HG03139 (cell line): ENCODE measurements at regions not wholly inside any gene's neighbourhood (a gene's known extent, or its start where the extent isn't known, plus 50 kb on each side); places are given as distances from the start of the nearest gene placed in this dataset.
"Not testable (repeated sequence)": the region's sequence is repeated elsewhere in the genome, so short reads cannot be mapped to it uniquely, and the experiment has no call there.

Source experiments
- ATAC-seq: cut with Tn5 transposase; IDR thresholded peaks from one replicate; pipeline ENCODE4 v1.9.1; 2021; ENCODE audit not compliant: unreplicated experiment

DNA sequence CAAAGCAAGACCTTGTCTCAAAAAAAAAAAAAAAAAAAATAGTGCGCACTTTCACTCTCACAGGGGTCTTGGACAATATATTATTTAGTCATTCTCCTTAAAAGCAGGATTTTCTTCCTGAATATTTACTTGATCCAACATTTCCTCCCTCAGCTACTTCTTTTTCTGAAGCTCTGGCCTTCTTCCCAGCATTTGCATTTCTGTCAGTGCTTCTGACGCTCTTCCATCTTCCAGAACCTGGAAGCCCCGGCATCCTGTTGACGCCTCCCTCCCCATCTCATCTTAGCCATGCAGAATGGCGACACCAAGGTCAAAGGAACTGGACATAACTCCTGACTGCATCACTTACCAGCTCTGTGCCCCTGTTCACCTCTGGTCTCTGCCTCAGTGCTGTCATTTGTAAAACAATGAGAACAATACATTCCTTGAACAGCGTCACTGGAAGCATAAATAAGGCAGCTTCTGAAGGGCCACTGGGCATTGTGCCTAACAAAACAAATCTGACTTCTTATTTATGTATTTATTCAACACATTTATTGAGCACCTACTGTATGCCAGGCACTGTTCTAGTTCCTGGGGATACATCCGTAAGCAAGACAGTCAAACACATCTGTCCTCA, 90.9 kb upstream of the MDM1 start:
- ATAC-seq: no peak

DNA sequence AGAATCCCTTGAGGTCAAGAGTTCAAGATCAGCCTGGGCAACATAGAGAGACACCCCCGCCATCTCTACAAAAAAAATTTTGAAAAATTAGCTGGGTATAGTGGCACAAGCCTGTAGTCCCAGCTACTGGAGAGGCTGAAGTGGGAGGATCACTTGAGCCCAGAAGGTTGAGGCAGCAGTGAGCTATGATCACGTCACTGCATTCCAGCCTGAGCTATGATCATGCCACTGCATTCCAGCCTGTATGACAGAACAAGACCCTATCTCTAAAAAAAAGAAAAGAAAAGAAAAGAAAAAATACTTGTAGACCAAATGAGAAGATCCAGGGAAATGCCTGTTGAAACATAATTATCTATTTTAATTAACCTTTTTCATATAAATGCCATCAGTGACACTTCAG, 93.8 kb upstream of the MDM1 start:
- no peak for ATAC-seq

DNA sequence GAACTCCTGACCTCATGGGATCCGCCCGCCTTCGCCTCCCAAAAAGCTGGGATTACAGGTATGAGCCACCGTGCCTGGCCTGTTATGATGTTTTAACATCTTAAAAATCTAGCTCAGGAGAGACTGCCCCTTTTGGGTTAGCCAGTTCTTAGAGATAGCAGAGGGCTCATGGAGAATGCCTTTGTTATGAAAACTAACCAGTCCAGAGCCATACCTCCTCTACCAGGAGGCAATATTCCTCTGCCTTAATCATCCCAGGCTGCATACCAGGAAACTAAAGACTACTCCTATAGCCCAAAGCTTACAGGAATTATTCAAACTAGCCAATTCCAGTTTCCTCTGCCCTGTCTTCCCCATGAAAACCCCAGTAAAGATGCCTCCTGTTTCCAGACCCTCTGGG, 96.0 kb upstream of the MDM1 start:
- ATAC-seq: no peak

DNA sequence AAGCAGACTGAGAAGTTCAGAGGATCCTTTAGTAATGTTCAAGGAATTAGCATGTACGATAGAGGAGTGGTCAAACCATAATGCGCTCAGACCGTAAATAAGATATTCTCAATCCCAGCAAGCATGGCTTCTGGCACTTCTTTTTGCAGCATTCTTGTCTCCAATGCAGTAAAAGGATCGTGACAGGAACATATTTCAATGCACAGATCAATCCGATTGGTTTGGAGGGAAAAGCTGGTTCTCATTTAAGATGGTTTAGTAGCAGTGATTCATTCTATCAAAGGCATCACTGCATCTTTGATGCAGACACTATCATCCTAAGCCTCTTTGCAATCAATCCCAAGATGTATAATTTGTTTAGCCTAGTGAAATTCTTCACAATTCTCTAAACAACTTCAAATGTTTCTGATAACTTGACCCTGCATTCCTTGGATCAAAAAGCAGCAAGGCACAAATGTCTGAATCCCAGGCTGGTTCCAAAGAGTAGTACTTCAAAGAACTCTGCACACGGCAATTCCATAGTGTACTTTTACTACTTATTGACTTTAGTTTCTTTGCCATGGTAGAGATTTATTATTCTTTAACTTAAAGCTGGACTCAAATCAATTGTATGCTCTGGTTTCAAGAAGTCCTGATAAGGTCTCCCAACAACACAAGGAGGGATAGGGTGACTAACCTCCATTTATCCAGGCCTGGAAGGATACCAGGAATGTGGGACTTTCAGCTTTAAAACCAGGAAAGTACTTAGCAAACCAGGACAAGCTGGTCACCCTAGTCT, 96.8 kb upstream of the MDM1 start:
- ATAC-seq: no peak

DNA sequence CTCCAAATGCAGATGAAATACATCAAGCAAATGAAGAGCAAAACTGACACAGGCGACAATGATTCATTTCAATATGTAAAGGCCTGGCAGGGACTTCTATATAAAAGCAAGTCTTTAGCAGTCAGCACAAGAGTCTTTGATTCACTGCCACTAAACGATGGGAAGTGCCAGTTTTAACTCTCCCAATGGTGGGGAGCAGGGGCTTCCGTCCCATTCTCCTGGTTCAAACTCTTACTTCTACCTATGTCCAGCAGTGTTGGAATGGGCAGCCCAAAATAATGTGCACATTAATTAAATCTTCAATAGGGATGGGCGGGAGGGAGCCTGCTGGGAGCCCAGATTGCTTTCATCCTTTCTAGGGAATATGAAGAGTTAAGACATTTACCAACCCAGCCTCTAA, 97.5 kb upstream of the MDM1 start:
- ATAC-seq: no peak

DNA sequence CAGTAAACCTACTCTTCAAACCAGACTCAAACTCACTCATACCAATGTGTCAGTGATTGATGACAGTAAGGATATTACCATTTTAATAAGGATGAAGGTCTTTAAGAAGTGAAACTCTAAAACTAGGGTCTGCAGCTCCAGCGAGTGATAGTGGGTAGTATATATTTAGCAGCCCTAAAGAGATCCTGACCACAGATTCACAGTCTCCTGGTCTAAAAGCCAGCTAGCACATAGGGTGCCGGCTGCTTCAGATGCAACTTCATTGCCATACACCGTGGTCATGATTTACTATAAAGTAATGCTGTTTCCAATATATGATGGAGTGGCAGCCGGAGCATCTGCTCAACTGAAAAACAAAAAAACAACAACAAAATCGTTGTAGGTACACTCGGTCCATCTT, 99.6 kb upstream of the MDM1 start:
- ATAC-seq: no peak

DNA sequence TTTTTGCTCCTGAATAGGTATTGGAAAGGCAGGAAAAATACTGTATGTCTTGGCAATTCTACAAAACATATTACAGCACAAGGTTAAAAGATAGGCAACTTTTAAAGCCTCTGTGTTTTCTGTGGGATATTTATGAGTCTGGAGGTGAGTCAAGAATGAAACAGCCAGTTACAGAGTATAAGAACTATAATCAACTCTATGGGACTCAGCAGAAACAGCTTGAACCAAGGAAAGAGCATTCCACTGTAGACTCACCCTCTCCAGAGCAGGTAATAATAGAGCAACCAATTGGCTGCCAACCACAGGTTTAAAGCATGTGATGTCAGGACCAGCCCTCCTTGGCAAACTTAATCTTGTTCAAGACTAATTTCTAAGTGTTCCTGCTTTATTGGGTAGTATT, 100.5 kb upstream of the MDM1 start:
- ATAC-seq: no peak

DNA sequence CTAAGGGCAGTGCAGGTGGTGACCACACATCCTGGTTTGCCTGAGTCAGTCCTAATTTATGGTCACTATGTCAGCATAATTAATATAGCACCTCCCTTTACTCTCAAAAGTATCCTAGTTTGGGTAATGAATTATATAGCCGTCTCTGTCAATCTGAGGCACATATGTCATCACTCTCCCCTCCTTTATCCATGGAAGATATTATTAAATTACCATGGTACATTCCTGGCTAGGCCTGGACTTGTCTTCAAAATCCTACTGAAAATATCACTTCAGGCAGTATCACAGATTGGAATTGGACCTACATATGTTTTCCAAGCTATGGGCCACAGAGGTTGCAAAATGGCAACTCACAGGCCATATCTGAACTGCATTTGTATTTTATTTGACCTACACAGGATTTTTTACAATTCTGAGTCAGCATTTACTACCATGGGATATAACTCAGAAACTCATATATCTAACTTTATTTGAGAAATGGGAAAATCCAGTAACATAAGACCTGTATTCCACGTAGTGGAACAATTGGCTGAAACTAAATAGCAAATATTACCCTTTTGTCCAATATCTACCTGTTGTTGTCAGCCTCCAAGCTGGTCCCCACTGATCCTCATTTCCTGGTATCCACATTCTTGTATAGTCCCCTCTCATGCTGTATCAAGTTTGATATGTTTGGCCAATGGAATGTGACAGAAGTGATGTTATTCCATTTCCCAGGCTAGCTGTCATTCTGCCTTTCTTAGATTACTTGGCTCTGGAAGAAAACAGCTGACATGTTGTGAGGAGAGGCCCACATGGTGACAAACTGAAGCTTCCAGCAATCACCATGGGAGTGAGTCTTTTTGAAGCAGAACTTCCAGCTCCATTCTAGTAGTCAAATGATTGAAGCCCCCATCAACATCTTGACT, 102.5 kb upstream of the MDM1 start:
- no peak for ATAC-seq

DNA sequence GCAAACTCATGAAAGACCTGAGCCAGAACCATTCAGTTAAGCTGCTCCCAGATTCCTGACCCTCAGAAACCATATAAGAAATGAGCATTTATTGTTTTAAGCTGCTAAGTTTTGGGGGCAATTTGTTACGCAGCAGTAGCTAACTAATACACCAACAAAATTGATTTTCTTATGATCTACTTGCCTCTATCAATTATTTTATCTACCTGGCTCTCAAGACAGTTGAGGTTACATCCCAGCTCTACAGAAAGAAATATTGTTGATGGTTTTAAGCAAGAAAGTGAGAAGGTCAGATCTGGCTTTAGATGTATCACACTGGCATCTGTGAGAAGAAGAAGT, 103.1 kb upstream of the MDM1 start:
- ATAC-seq: no peak

DNA sequence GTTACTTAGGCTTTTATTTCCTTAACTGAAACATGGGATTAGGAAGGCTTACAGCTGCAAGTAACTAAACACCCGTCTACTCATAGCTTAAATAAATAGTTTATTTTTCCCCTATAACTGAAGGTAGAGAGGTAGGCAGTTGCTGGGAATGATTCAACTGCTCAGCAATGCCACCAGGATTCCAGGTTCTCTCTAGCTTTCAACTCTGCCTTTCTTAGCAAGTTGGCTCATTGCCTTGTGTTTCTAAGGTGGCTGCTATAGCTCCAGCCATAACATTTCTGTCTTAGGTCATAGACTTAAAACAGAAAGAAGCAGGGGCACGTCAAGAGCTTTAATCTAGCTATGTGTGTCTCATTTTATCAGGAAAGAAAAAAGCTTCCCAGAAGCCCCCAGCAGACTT, 103.7 kb upstream of the MDM1 start:
- ATAC-seq: no peak

DNA sequence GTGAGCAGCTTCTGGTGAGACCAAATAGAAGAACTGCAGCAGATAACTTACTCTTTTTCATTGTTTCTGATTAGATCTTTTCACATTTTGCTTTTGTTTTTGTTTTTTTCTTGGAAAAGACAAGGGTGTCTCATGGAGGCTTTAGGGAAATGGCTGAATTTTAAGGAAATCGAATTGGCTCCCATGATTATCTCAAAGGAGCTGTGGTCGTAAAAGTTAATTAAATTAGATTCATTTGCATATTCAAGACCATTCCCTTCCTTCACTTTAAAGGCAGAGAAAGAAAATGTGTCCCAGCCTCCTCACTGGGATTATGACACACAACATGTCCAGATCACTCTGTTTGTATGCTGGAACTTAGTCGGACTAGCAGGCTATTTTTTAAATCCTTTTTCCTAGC, 106.4 kb upstream of the MDM1 start:
- no peak for ATAC-seq

DNA sequence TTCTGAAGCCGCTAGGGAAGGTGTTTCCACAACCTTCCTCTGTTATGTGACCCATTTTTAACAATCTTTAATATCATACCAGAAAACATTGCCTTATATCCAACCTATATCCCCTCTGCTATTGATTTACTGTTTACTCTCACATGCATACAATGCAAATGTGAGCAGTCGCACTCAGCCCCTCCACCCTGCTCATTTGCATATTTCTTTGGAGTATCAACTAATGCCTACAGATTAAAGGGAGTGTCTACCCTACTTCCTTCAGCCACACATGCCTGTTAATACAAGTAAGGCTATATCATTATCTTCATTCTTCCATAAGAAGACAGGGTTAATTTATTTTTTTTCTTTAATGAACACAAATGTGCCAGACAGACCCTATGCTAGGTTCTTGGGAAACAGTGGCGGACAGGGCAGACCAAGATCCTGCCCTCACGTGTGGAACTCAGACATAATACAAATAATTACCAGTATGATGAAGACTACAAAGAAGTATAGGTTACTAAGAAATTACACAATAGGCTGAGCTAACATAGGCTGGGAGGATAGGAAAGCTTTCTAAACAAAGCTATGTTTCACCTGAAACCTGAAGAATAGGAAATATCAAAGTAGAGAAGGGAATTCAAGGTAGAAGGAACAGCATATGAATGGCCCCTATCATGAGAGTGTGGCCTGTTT, 107.3 kb upstream of the MDM1 start:
- no peak for ATAC-seq

DNA sequence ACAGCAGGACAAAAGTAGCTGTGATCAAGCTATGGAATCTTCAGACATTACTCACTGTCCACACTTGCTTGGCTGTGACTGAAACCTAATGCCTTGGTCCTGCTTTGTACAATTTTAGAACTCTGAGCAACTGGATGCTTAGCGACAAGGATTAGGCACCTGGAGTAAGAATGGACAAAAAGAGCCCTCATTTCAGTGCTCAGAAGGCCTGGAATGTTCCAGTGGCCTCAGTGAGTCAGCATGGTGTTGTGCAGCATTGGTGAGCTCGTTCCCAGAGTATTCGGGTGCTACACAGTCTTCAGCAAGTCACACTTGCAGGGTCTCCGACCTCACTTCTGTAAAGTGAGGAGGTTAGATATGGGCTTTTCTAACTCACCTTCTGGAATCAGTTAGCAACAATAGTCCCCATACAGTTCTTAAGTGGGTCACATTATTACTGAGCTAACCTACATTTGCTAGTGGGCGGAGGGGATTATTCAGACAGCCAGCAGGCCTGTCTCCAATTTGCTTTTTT, 108.0 kb upstream of the MDM1 start:
- no peak for ATAC-seq

DNA sequence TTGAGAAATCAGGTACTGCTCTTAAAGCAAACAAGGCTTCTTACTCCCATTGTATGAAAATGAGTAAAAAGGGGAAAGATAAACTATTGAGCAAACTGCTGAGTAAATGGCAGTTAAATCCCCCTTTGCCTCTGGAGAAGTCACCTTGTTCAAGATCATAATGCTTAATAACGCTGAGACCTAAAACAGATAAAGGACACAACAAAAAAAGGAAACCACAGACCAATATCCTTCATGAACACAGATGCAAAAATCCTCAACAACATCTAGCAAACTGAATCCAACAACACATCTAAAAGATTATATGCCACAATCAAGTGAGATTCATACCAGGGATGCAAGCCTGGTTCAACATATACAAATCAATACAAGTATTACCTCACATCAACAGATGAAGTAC, 109.0 kb upstream of the MDM1 start:
- ATAC-seq: no peak

DNA sequence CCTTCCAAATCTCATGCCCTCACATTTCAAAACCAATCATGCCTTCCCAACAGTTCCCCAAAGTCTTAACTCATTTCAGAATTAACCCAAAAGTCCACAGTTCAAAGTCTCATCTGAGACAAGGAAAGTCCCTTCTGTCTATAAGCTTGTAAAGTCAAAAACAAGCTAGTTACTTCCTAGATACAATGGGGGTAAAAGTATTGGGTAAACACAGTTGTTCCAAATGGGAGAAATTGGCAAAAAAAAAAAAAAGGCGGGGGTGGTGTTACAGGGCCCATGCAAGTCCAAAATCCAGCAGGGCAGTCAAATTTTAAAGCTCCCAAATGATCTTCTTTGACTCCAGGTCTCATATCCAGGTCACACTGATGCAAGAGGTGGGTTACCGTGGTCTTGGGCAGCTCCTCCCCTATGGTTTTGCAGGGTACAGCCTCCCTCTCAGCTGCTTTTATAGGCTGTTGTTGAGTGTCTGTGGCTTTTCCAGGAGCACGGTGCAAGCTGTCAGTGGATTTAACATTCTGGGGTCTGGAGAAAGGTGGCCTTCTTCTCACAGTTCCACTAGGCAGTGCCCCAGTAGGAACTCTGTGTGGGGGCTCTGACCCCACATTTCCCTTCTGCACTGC, 110.3 kb upstream of the MDM1 start:
- not testable (repeated sequence) for ATAC-seq

DNA sequence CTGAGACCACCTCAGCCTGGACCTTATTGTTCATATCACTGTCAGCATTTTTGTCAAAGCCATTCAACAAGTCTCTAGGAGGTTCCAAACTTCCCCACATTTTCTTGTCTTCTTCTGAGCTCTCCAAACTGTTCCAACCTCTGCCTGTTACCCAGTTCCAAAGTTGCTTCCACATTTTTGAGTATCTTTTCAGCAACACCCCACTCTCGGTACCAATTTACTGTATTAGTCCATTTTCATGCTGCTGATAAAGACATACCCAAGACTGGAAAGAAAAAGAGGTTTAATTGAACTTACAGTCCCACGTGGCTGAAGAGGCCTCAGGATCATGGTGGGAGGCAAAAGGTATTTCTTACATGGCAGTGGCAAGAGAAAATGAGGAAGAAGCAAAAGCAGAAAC, 111.5 kb upstream of the MDM1 start:
- not testable (repeated sequence) for ATAC-seq

DNA sequence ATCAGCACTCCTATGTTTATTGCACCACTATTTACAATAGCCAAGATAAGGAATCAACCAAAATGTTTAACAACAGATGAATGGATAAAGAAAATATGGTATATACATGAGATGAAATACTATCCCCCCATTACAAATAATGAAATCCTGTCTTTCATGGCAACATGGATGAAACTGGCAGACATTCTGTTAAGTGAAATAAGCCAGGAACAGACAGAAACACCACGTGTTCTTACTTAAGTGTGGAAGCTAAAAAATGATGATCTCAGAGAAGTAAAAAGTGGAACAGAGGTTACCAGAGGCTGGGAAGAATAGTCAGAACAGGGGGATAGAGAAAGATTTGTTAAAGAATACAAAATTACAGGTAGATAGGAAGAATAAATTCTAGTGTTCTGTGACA, 113.7 kb upstream of the MDM1 start:
- ATAC-seq: no peak

DNA sequence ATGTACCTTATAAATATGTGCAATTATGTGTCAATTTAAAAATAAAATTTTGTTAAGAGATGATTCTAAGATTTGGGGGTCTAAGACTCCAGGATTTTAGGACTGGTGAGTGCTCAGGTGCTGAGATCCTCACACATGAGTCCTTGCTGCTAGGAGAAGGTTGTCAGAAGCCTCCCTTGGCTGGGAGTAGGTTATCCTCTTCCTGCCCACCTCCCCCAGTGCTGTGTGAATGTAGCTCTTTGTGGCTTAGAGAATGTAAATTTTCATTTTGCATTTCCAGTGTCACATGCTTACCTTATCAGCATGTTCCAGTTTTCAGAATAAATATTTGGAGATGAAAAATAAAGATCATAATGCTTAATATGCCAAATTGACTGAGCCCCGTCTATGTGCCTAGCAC, 114.2 kb upstream of the MDM1 start:
- ATAC-seq: no peak

DNA sequence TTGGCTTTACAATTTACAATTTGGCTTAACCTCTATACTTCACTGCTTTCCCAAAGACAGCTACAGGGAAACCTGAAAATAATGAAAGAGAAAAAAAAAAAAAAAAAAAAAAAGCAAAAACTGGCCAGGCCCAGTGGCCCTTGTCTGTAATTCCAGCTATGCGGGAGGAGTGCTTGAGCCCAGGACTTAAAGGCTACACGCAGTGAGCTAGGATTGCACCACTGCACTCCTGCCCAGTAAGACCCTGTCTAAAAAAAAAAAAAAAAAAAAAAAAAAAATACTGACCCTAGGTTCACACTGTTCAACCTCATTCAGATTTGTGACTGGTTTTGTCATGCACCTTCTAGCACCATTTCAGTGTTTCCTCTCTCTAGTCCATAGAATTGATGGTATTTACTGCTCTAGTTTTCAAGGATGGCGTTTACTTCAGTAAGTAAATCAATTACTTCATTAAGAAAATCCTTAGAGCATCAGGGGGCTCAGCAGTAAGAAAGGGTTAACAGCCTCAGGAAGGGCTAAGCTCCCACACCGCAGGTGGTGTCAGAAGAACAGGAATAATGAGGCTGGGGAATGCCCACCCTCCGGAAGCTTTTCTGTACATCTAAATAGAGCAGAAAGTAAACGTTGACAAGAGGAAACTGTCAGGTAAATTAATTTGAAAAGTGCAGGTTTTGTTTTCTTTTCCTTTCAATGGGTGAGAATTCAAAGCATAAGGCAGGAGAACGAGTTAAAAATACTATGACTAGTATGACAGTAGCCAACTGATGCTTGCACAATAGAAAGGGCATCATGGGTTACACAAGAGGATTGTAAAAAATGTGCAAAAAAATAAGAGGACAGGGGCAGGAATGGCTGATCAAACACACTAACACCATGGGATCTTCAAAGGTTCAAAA, 115.0 kb upstream of the MDM1 start:
- no peak for ATAC-seq

DNA sequence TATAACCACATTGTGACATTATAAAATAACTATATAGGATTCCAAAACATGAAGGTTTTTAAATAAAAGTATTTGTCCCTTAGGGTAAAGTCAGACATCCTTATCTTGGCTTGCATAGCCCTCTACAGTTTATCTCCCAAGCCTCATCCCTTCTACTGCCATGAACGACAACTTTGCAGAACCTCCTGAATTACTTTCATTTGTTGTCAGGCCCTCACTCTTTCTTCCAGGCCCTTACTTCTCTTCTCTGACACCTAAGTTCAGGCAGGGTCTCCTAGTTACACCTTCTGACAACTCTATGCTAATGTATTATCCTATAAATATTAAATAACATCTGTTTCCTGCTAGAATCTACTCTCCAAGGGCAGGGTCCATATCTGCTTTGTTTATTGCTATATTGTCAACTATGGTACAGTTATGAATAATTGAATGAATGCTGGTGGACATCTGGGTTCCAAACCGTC, 115.7 kb upstream of the MDM1 start:
- no peak for ATAC-seq
